NCI-H345 treated with DMSO at 0.1 percent for 48 hours (cell line): ENCODE measurements at regions not wholly inside any gene's neighbourhood (a gene's known extent, or its start where the extent isn't known, plus 50 kb on each side); places are given as distances from the start of the nearest gene placed in this dataset.

Source experiments
- DNase-seq: peaks from one replicate; lab custom pipeline; 2025; ENCODE audit not compliant: unreplicated experiment; lab: John Stamatoyannopoulos, UW

- no peak for DNase-seq
Measured at GRCh38 chr9:20012232-20012631, 223.4 kb upstream of the SLC24A2 start.

- no peak for DNase-seq
Measured at GRCh38 chr9:20009606-20010005, 220.8 kb upstream of the SLC24A2 start.

- no peak for DNase-seq
Measured at GRCh38 chr9:20002011-20002410, 213.2 kb upstream of the SLC24A2 start.

GRCh38 chr9:20001058-20001457 is 212.2 kb upstream of the SLC24A2 start:
- DNase-seq, result no peak

GRCh38 chr9:19999491-20000057 is 210.7 kb upstream of the SLC24A2 start:
- DNase-seq, result no peak

GRCh38 chr9:19998823-19999455 is 210.1 kb upstream of the SLC24A2 start:
- DNase-seq, result no peak

GRCh38 chr9:19998153-19998552 is 209.3 kb upstream of the SLC24A2 start:
- no peak for DNase-seq

- no peak for DNase-seq
Measured at GRCh38 chr9:19995619-19996018, 206.8 kb upstream of the SLC24A2 start.

- no peak for DNase-seq
Measured at GRCh38 chr9:19994296-19994695, 205.5 kb upstream of the SLC24A2 start.

- DNase-seq, result no peak
Measured at GRCh38 chr9:19992556-19992955, 203.7 kb upstream of the SLC24A2 start.

- DNase-seq, result no peak
Measured at GRCh38 chr9:19989213-19989612, 200.4 kb upstream of the SLC24A2 start.

- no peak for DNase-seq
Measured at GRCh38 chr9:19988281-19988680, 199.4 kb upstream of the SLC24A2 start.

- DNase-seq, result no peak
Measured at GRCh38 chr9:19985081-19985480, 196.2 kb upstream of the SLC24A2 start.

- no peak for DNase-seq
Measured at GRCh38 chr9:19976226-19976625, 187.4 kb upstream of the SLC24A2 start.

- no peak for DNase-seq
Measured at GRCh38 chr9:19975499-19975898, 186.7 kb upstream of the SLC24A2 start.

GRCh38 chr9:19969721-19970120 is 180.9 kb upstream of the SLC24A2 start:
- DNase-seq, result no peak

GRCh38 chr9:19967888-19968459 is 179.1 kb upstream of the SLC24A2 start:
- DNase-seq, result no peak

- no peak for DNase-seq
Measured at GRCh38 chr9:19967216-19967887, 178.5 kb upstream of the SLC24A2 start.

- DNase-seq, result no peak
Measured at GRCh38 chr9:19965336-19965735, 176.5 kb upstream of the SLC24A2 start.

GRCh38 chr9:19947996-19948395 is 159.2 kb upstream of the SLC24A2 start:
- no peak for DNase-seq

GRCh38 chr9:19946441-19947109 is 157.7 kb upstream of the SLC24A2 start:
- DNase-seq, result no peak

- DNase-seq, result no peak
Measured at GRCh38 chr9:19941874-19942273, 153.0 kb upstream of the SLC24A2 start.
